ENCODE measurements at regions not wholly inside any gene's neighbourhood (a gene's known extent, or its start where the extent isn't known, plus 50 kb on each side); places are given as distances from the start of the nearest gene placed in this dataset.

GRCh38 chr2:122323927-122324326 is 568.5 kb downstream of the TSN start:
- TF ChIP-seq POLR2A (IDR thresholded peaks at IDR 0.05) (no peak), CTCF (IDR thresholded peaks at IDR 0.05) (no peak)
